ENCODE measurements at regions not wholly inside any gene's neighbourhood (a gene's known extent, or its start where the extent isn't known, plus 50 kb on each side); places are given as distances from the start of the nearest gene placed in this dataset.
A peak's percentile ranks its signal among the peaks of the same experiment; 100 is the strongest.

DNA sequence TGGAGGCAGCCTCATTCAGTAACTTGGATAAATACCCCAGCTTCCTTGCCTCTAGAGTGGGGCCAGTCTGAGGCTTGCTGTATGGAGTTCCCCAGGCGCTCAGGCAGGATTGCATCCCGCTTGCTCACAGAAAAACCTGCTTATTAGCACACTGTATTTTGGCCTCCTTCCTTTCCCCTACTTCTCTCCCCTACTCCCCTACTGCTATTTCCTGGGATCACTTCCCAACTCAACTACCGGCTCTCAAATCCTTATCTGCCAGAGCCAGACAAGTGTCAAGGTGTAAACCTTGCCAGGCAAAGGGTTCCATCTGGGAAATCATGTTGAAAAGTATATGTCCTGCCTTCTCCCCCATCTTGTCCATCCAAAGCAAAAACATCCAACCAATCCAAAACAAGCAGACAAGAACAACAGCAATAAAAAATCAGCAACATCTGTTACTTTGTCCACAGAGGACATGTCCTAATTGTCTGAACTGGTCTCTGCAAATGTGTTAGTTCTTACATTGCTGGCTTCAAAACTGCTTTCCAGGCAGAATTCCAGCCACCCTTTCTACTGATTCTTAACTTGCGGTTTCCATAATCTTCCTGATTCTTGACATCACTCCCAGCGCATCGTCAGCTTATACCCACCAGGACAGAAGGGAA is 164.1 kb upstream of the SEMA6A start:
- DNase-seq = no peak
- H3K36me3 ChIP-seq = no peaks in the 10 kb centered on the region
- WGBS, 2 donors = 40 to 45% methylated on average over 6 of the region's 6 CpGs
- no peak for TF ChIP-seq POLR2A (IDR thresholded peaks at IDR 0.05)
- TF ChIP-seq, protein P1, sequence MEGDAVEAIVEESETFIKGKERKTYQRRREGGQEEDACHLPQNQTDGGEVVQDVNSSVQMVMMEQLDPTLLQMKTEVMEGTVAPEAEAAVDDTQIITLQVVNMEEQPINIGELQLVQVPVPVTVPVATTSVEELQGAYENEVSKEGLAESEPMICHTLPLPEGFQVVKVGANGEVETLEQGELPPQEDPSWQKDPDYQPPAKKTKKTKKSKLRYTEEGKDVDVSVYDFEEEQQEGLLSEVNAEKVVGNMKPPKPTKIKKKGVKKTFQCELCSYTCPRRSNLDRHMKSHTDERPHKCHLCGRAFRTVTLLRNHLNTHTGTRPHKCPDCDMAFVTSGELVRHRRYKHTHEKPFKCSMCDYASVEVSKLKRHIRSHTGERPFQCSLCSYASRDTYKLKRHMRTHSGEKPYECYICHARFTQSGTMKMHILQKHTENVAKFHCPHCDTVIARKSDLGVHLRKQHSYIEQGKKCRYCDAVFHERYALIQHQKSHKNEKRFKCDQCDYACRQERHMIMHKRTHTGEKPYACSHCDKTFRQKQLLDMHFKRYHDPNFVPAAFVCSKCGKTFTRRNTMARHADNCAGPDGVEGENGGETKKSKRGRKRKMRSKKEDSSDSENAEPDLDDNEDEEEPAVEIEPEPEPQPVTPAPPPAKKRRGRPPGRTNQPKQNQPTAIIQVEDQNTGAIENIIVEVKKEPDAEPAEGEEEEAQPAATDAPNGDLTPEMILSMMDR (IDR thresholded peaks at IDR 0.05) = no peak
- intact Hi-C loops (cut with DNase I) = no loop called here
- peak overlapping the region in 2 of 4 donors; percentile 8 to 65 for H3K27ac ChIP-seq
- H3K9me3 ChIP-seq = no peaks in the 10 kb centered on the region
- H3K27me3 ChIP-seq = no peaks in the 10 kb centered on the region
- peaks cover 6 to 35% (median 10%) of the 10 kb centered on the region in 3 donors for H3K4me1 ChIP-seq
- peak overlapping the region in 1 of 4 donors; percentile 35 for H3K4me3 ChIP-seq

DNA sequence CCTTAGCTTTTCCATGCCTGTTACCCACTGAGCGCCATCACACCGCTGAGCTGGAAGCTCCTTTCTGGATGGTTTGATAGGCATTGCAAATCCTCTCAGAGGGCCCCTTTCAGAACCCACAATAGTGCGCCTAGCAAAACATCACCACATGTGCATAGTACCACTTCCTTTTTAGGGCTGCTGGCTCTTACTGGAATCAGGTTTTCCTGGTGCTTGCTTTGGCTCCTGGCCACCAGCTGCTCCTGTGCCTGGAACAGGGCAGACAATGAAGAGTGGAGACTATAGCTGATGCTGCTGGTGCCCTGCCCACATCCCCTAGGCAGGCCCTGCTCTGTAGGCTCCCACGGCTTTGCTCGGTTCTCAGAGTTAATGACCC is 163.6 kb upstream of the SEMA6A start:
- DNase-seq = no peak
- no peaks in the 10 kb centered on the region for H3K9me3 ChIP-seq
- TF ChIP-seq, protein P1 (IDR thresholded peaks at IDR 0.05) = no peak
- no peak for TF ChIP-seq POLR2A (IDR thresholded peaks at IDR 0.05)
- H3K27me3 ChIP-seq = no peaks in the 10 kb centered on the region
- H3K4me1 ChIP-seq = peaks cover 6 to 36% (median 10%) of the 10 kb centered on the region in 3 donors
- intact Hi-C loops (cut with DNase I) = no loop called here
- H3K4me3 ChIP-seq = no peak overlapping the region
- H3K27ac ChIP-seq = peak overlapping the region in 2 of 4 donors; percentile 8 to 65
- H3K36me3 ChIP-seq = no peaks in the 10 kb centered on the region
- WGBS, 2 donors = 32 to 70% methylated on average over 3 to 5 of the region's 5 CpGs

DNA sequence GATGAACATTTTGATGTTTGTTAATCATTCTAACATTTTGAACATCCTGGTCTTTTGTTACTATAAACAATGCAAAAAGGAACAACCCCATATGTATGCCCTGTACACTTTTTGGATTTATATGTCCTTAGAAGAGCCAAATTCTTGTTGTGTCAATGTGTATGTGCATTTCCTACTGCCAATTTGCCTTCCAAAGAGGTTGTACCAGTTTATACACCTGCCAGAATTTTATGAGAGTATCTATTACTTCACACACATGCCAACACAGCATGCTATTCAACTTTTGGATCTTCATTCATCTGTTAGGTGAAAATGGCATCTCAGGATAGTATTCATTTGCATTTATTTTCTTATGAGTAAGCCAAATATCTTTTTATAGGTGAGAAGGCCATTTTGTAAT is 162.0 kb upstream of the SEMA6A start:
- intact Hi-C loops (cut with DNase I) = no loop called here
- Histone ChIP-seq H3K27me3 (no peaks in the 10 kb centered on the region), H3K4me3 (no peak overlapping the region), H3K4me1 (peaks cover 6 to 36% (median 10%) of the 10 kb centered on the region in 3 donors), H3K9me3 (no peaks in the 10 kb centered on the region), H3K27ac (no peak overlapping the region), H3K36me3 (no peaks in the 10 kb centered on the region)
- no peak for DNase-seq
- no peak for TF ChIP-seq POLR2A (IDR thresholded peaks at IDR 0.05)
- TF ChIP-seq, protein P1 (IDR thresholded peaks at IDR 0.05) = no peak

DNA sequence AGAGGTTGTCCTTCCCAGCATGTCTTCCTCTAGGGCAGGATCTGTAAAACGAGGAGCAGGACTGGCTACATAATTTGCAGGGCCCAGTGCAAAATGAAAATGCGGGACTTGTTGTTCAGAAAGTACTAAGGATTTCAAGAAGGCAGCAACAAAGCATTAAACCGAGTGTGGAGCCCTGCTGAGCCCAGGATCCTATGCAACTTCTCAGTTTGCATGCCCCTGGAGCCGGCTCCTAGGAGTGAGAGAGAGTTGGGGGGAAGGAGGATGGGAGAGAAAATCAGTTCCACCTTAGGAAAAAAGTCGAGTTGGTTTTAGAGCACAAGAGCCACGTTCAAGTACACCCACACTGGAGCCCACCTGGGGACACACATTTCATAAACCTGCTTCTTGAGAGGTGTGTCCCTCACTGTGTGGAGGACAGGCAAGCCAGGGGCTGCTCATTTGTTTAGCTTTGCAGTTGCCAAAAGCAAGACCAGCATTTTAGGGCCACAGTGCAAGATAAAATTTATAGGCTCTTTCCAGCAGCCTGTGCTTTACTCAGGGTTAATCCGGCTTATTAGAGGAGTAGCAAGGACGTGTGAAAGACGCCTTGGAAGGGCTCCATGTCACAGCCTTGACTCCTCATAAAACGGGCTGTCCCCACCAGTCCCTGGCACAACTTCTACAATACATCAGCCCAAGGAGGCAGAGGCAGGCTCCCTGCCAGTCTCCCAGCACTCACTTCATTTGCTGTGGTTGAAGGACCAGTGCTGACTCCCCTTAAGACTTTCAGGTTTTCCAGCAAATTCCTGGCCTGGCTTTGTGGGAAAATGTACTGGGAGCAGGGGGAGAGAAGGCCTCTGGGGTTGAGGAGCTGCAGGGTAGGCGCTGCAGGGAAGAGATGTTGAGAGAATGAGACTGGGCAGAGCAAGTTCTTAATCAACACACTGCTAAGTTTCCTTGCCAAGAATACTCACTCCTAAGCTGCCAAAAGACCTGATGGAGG is 159.7 kb upstream of the SEMA6A start:
- no peak for DNase-seq
- H3K36me3 ChIP-seq = no peaks in the 10 kb centered on the region
- H3K4me1 ChIP-seq = peaks cover 6 to 36% (median 10%) of the 10 kb centered on the region in 3 donors
- intact Hi-C loops (cut with DNase I) = no loop called here
- no peaks in the 10 kb centered on the region for H3K27me3 ChIP-seq
- H3K9me3 ChIP-seq = no peaks in the 10 kb centered on the region
- WGBS, 2 donors = 40 to 51% methylated on average over 8 to 9 of the region's 11 CpGs
- H3K27ac ChIP-seq = no peak overlapping the region
- H3K4me3 ChIP-seq = no peak overlapping the region
- TF ChIP-seq POLR2A (IDR thresholded peaks at IDR 0.05) = no peak
- TF ChIP-seq, protein P1 (IDR thresholded peaks at IDR 0.05) = no peak

DNA sequence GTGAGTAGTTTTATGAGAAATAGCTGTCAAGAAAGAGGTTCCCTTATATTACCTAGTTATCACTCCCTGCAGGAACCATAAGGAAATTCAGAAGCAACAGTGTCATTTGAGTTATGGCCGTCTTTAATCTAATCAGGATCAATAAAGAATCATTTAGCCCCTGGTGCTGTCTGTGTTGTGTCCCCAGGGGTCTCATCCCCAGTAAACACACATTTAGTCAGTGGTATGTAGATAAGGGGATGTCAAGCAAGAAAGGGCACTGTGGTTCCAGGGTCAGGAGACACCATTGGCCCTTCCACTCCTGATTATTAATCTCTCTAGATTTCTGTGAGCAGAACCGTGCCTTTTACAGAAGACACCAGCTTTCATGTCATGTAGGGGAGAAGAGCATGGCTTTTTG is 158.0 kb upstream of the SEMA6A start:
- Histone ChIP-seq H3K36me3 (no peaks in the 10 kb centered on the region), H3K4me3 (no peak overlapping the region), H3K27me3 (no peaks in the 10 kb centered on the region), H3K9me3 (no peaks in the 10 kb centered on the region), H3K27ac (no peak overlapping the region), H3K4me1 (peaks cover 0 to 19% (median 6%) of the 10 kb centered on the region in 3 donors)
- WGBS, 2 donors = 91 to 94% methylated on average over 2 of the region's 2 CpGs
- no peak for DNase-seq
- no peak for TF ChIP-seq POLR2A (IDR thresholded peaks at IDR 0.05)
- TF ChIP-seq, protein P1 (IDR thresholded peaks at IDR 0.05) = no peak
- intact Hi-C loops (cut with DNase I) = no loop called here
